Memory B cell (primary cell): ENCODE measurements at regions not wholly inside any gene's neighbourhood (a gene's known extent, or its start where the extent isn't known, plus 50 kb on each side); places are given as distances from the start of the nearest gene placed in this dataset.
"Not testable (repeated sequence)": the region's sequence is repeated elsewhere in the genome, so short reads cannot be mapped to it uniquely, and the experiment has no call there.

ENCODE experiments used
- ATAC-seq: fragments of 150-1000 bp; cut with Tn5 transposase; 2 replicates; pipeline ENCODE4 v1.10.0; 2021; ENCODE audit warnings: low read depth, mild to moderate bottlenecking, moderate library complexity
- DNase-seq, 2 donors: peaks; one replicate each; pipeline ENCODE4 v3.0.0; 2022; ENCODE audit warnings: low spot score in 2 of 2
- H3K27ac Mint-ChIP-seq: one replicate; pipeline ENCODE4 v1.8.0; 2022; ENCODE audit warnings: mild to moderate bottlenecking, moderate library complexity, mixed read lengths
- H3K27me3 Mint-ChIP-seq: one replicate; pipeline ENCODE4 v1.8.0; 2022; ENCODE audit warnings: mixed read lengths
- H3K36me3 Mint-ChIP-seq: one replicate; pipeline ENCODE4 v1.8.0; 2022; ENCODE audit warnings: mild to moderate bottlenecking, mixed read lengths
- H3K4me1 Mint-ChIP-seq: one replicate; pipeline ENCODE4 v1.8.0; 2022; ENCODE audit warnings: mixed read lengths
- H3K4me3 Mint-ChIP-seq: one replicate; pipeline ENCODE4 v1.8.0; 2022; ENCODE audit warnings: mild to moderate bottlenecking, moderate library complexity, mixed read lengths
- H3K9me3 Mint-ChIP-seq: one replicate; pipeline ENCODE4 v1.8.0; 2022; ENCODE audit warnings: mixed read lengths

GRCh38 chr13:69107436-69107835, 1000.2 kb upstream of the ATXN8OS start:
- Mint-ChIP-seq H3K9me3 (peaks cover 6% of the 10 kb centered on the region), H3K27me3 (no peaks in the 10 kb centered on the region), H3K36me3 (no peaks in the 10 kb centered on the region), H3K4me1 (no peaks in the 10 kb centered on the region), H3K27ac (no peak overlapping the region), H3K4me3 (no peak overlapping the region)
- ATAC-seq (no peak), DNase-seq (no peak)

GRCh38 chr13:69101841-69102240, 1005.8 kb upstream of the ATXN8OS start:
- DNase-seq = no peak
- no peaks in the 10 kb centered on the region for H3K9me3 Mint-ChIP-seq
- H3K4me1 Mint-ChIP-seq = no peaks in the 10 kb centered on the region
- H3K27ac Mint-ChIP-seq = no peak overlapping the region
- H3K36me3 Mint-ChIP-seq = no peaks in the 10 kb centered on the region
- ATAC-seq = no peak
- no peaks in the 10 kb centered on the region for H3K27me3 Mint-ChIP-seq
- H3K4me3 Mint-ChIP-seq = no peak overlapping the region

GRCh38 chr13:69094485-69094884, 1013.1 kb upstream of the ATXN8OS start:
- no peak overlapping the region for H3K4me3 Mint-ChIP-seq
- no peaks in the 10 kb centered on the region for H3K4me1 Mint-ChIP-seq
- H3K27ac Mint-ChIP-seq = no peak overlapping the region
- no peaks in the 10 kb centered on the region for H3K36me3 Mint-ChIP-seq
- ATAC-seq = no peak
- no peaks in the 10 kb centered on the region for H3K27me3 Mint-ChIP-seq
- H3K9me3 Mint-ChIP-seq = no peaks in the 10 kb centered on the region
- no peak for DNase-seq

GRCh38 chr13:69092615-69093322, 1014.9 kb upstream of the ATXN8OS start:
- ATAC-seq (no peak), DNase-seq (no peak)
- Mint-ChIP-seq H3K9me3 (no peaks in the 10 kb centered on the region), H3K4me3 (no peak overlapping the region), H3K36me3 (no peaks in the 10 kb centered on the region), H3K27ac (no peak overlapping the region), H3K4me1 (no peaks in the 10 kb centered on the region), H3K27me3 (no peaks in the 10 kb centered on the region)

GRCh38 chr13:69077267-69077666, 1030.4 kb upstream of the ATXN8OS start:
- H3K9me3 Mint-ChIP-seq = no peaks in the 10 kb centered on the region
- no peak overlapping the region for H3K27ac Mint-ChIP-seq
- no peaks in the 10 kb centered on the region for H3K4me1 Mint-ChIP-seq
- no peak overlapping the region for H3K4me3 Mint-ChIP-seq
- H3K27me3 Mint-ChIP-seq = no peaks in the 10 kb centered on the region
- H3K36me3 Mint-ChIP-seq = no peaks in the 10 kb centered on the region
- ATAC-seq (no peak), DNase-seq (no peak)

- no peaks in the 10 kb centered on the region for H3K9me3 Mint-ChIP-seq
- ATAC-seq (no peak), DNase-seq (no peak)
- no peaks in the 10 kb centered on the region for H3K27me3 Mint-ChIP-seq
- H3K36me3 Mint-ChIP-seq = no peaks in the 10 kb centered on the region
- no peaks in the 10 kb centered on the region for H3K4me1 Mint-ChIP-seq
- H3K27ac Mint-ChIP-seq = no peak overlapping the region
- H3K4me3 Mint-ChIP-seq = no peak overlapping the region
These were observed 1038.0 kb upstream of the ATXN8OS start for GRCh38 chr13:69069554-69070133.

- Mint-ChIP-seq H3K27me3 (no peaks in the 10 kb centered on the region), H3K9me3 (peaks cover 6% of the 10 kb centered on the region), H3K4me3 (no peak overlapping the region), H3K27ac (no peak overlapping the region), H3K4me1 (no peaks in the 10 kb centered on the region), H3K36me3 (no peaks in the 10 kb centered on the region)
- no peak for ATAC-seq
- no peak for DNase-seq
These were observed 1056.9 kb upstream of the ATXN8OS start for GRCh38 chr13:69050696-69051095.

- Mint-ChIP-seq H3K4me3 (no peak overlapping the region), H3K9me3 (peaks cover 4% of the 10 kb centered on the region), H3K4me1 (no peaks in the 10 kb centered on the region), H3K27ac (no peak overlapping the region), H3K27me3 (no peaks in the 10 kb centered on the region), H3K36me3 (no peaks in the 10 kb centered on the region)
- no peak for ATAC-seq
- DNase-seq = no peak
These were observed 1063.0 kb upstream of the ATXN8OS start for GRCh38 chr13:69044629-69045028.

- H3K27ac Mint-ChIP-seq = no peak overlapping the region
- H3K4me3 Mint-ChIP-seq = no peak overlapping the region
- no peaks in the 10 kb centered on the region for H3K27me3 Mint-ChIP-seq
- DNase-seq = no peak
- no peaks in the 10 kb centered on the region for H3K4me1 Mint-ChIP-seq
- peaks cover 5% of the 10 kb centered on the region for H3K9me3 Mint-ChIP-seq
- no peaks in the 10 kb centered on the region for H3K36me3 Mint-ChIP-seq
- no peak for ATAC-seq
These were observed 1066.7 kb upstream of the ATXN8OS start for GRCh38 chr13:69040898-69041297.

GRCh38 chr13:69035771-69036170, 1071.9 kb upstream of the ATXN8OS start:
- no peak overlapping the region for H3K27ac Mint-ChIP-seq
- H3K4me3 Mint-ChIP-seq = no peak overlapping the region
- no peaks in the 10 kb centered on the region for H3K36me3 Mint-ChIP-seq
- no peaks in the 10 kb centered on the region for H3K27me3 Mint-ChIP-seq
- DNase-seq (no peak), ATAC-seq (no peak)
- peaks cover 3% of the 10 kb centered on the region for H3K9me3 Mint-ChIP-seq
- H3K4me1 Mint-ChIP-seq = peaks cover 2% of the 10 kb centered on the region

- Mint-ChIP-seq H3K36me3 (no peaks in the 10 kb centered on the region), H3K27me3 (no peaks in the 10 kb centered on the region), H3K4me1 (no peaks in the 10 kb centered on the region), H3K4me3 (no peak overlapping the region), H3K9me3 (no peaks in the 10 kb centered on the region), H3K27ac (no peak overlapping the region)
- ATAC-seq (no peak), DNase-seq (no peak)
These were observed 1078.7 kb upstream of the ATXN8OS start for GRCh38 chr13:69028936-69029335.

GRCh38 chr13:69020120-69020519, 1087.5 kb upstream of the ATXN8OS start:
- no peak overlapping the region for H3K4me3 Mint-ChIP-seq
- no peak overlapping the region for H3K27ac Mint-ChIP-seq
- ATAC-seq (no peak), DNase-seq (no peak)
- peaks cover 7% of the 10 kb centered on the region for H3K9me3 Mint-ChIP-seq
- no peaks in the 10 kb centered on the region for H3K4me1 Mint-ChIP-seq
- no peaks in the 10 kb centered on the region for H3K27me3 Mint-ChIP-seq
- no peaks in the 10 kb centered on the region for H3K36me3 Mint-ChIP-seq

GRCh38 chr13:69018173-69018572, 1089.5 kb upstream of the ATXN8OS start:
- not testable (repeated sequence) for ATAC-seq, H3K9me3 Mint-ChIP-seq, H3K36me3 Mint-ChIP-seq, H3K27me3 Mint-ChIP-seq, H3K27ac Mint-ChIP-seq, H3K4me1 Mint-ChIP-seq, DNase-seq, H3K4me3 Mint-ChIP-seq

- Mint-ChIP-seq H3K4me3 (no peak overlapping the region), H3K36me3 (no peaks in the 10 kb centered on the region), H3K27me3 (no peaks in the 10 kb centered on the region), H3K9me3 (no peaks in the 10 kb centered on the region), H3K4me1 (no peaks in the 10 kb centered on the region), H3K27ac (no peak overlapping the region)
- no peak for ATAC-seq
- DNase-seq = no peak
These were observed 1096.8 kb upstream of the ATXN8OS start for GRCh38 chr13:69010789-69011188.

GRCh38 chr13:69008499-69008898, 1099.1 kb upstream of the ATXN8OS start:
- Mint-ChIP-seq H3K9me3 (no peaks in the 10 kb centered on the region), H3K27ac (no peak overlapping the region), H3K27me3 (no peaks in the 10 kb centered on the region), H3K36me3 (no peaks in the 10 kb centered on the region), H3K4me3 (no peak overlapping the region), H3K4me1 (no peaks in the 10 kb centered on the region)
- DNase-seq (no peak), ATAC-seq (no peak)
